ENCODE measurements at regions not wholly inside any gene's neighbourhood (a gene's known extent, or its start where the extent isn't known, plus 50 kb on each side); places are given as distances from the start of the nearest gene placed in this dataset.

- DNase-seq (ENCODE audit: low spot score): no peak
Measured at GRCh38 chr6:109226353-109226752, 131.0 kb downstream of the CEP57L1 start.

DNA sequence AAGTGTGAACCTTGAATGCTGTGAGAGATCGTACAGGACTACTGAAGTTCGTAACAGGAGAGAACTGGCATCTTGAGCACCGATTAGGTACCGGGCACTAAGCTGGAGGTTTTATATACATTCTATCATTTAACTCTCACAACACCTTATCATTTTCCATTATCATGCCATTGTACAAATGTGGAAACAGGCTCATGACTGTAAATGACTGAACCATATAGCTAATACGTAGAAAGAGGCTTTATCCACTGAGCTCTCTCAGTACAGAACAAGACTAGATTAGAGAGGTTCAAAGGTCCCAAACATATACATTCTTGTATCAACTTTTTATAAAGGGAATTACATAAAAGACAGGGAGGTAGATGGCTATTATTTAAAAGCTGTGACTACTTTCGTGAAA lies 130.6 kb downstream of the CEP57L1 start:
- DNase-seq (ENCODE audit: low spot score): no peak

- no peak for DNase-seq (ENCODE audit: low spot score)
Measured at GRCh38 chr6:109224994-109225393, 129.7 kb downstream of the CEP57L1 start.

- DNase-seq (ENCODE audit: low spot score): no peak
Measured at GRCh38 chr6:109224107-109224875, 129.0 kb downstream of the CEP57L1 start.

GRCh38 chr6:109222848-109223247 lies 127.5 kb downstream of the CEP57L1 start:
- no peak for DNase-seq (ENCODE audit: low spot score)

GRCh38 chr6:109221543-109222195 lies 126.4 kb downstream of the CEP57L1 start:
- no peak for DNase-seq (ENCODE audit: low spot score)
